ENCODE measurements at regions not wholly inside any gene's neighbourhood (a gene's known extent, or its start where the extent isn't known, plus 50 kb on each side); places are given as distances from the start of the nearest gene placed in this dataset.
"Not testable (repeated sequence)": the region's sequence is repeated elsewhere in the genome, so short reads cannot be mapped to it uniquely, and the experiment has no call there.

DNA sequence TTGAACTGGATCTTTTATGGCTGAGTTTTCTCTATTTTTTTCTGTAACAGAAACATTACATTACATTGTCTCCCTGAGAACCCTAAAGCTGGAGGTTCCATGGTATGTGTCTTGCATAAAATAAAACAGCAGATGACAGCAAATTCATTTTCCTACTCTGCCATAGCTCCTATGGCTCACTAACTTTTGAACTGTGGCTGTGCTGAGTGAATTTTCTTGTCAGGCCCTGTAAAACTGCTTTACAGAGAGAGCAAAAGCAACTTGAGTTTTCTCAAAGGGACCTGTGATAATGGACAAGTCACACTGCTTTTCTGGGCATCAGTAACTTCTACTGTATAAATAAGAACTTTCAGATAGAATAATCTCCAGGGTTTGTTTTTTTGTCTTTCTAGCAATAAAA, 129.9 kb upstream of the TSC22D2 start:
- H3K4me3 ChIP-seq (replicated peaks; ENCODE audit: low read depth, low read length) = no peak overlapping the region
- TF ChIP-seq, protein P1, sequence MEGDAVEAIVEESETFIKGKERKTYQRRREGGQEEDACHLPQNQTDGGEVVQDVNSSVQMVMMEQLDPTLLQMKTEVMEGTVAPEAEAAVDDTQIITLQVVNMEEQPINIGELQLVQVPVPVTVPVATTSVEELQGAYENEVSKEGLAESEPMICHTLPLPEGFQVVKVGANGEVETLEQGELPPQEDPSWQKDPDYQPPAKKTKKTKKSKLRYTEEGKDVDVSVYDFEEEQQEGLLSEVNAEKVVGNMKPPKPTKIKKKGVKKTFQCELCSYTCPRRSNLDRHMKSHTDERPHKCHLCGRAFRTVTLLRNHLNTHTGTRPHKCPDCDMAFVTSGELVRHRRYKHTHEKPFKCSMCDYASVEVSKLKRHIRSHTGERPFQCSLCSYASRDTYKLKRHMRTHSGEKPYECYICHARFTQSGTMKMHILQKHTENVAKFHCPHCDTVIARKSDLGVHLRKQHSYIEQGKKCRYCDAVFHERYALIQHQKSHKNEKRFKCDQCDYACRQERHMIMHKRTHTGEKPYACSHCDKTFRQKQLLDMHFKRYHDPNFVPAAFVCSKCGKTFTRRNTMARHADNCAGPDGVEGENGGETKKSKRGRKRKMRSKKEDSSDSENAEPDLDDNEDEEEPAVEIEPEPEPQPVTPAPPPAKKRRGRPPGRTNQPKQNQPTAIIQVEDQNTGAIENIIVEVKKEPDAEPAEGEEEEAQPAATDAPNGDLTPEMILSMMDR (IDR thresholded peaks at IDR 0.05; ENCODE audit: low read length, missing control alignments) = no peak
- DNase-seq (ENCODE audit: low read depth) = no peak

DNA sequence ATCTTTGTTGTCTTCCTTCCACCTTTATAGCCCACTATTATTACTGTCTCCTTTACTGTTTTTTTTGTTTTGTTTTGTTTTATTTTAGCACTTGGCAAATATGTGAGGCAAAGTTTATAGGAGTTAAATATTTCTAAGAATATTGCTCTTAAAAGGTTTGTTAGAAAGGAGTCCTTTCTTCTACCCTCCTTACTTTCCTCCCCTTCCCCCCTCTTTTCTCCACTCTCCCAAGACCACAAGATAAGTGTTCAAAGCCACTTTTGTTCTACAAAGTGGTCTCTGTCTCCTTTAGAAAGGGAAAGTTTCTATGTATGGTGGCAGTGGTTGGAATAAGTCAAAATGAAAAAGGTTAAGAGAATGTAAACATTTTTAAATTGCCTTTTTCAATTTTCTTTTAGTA, 130.7 kb upstream of the TSC22D2 start:
- H3K4me3 ChIP-seq (replicated peaks; ENCODE audit: low read depth, low read length) = no peak overlapping the region
- TF ChIP-seq, protein P1 (IDR thresholded peaks at IDR 0.05; ENCODE audit: low read length, missing control alignments) = no peak
- no peak for DNase-seq (ENCODE audit: low read depth)

GRCh38 chr3:150275941-150276340, 132.2 kb upstream of the TSC22D2 start:
- peak; percentile 31 for DNase-seq (ENCODE audit: low read depth)
- H3K4me3 ChIP-seq (replicated peaks; ENCODE audit: low read depth, low read length) = no peak overlapping the region
- TF ChIP-seq, protein P1 (IDR thresholded peaks at IDR 0.05; ENCODE audit: low read length, missing control alignments) = no peak

GRCh38 chr3:150274372-150274771, 133.7 kb upstream of the TSC22D2 start:
- no peak overlapping the region for H3K4me3 ChIP-seq (replicated peaks; ENCODE audit: low read depth, low read length)
- TF ChIP-seq, protein P1 (IDR thresholded peaks at IDR 0.05; ENCODE audit: low read length, missing control alignments) = no peak
- DNase-seq (ENCODE audit: low read depth) = no peak

GRCh38 chr3:150273396-150273795, 134.7 kb upstream of the TSC22D2 start:
- no peak overlapping the region for H3K4me3 ChIP-seq (replicated peaks; ENCODE audit: low read depth, low read length)
- DNase-seq (ENCODE audit: low read depth) = no peak
- TF ChIP-seq, protein P1 (IDR thresholded peaks at IDR 0.05; ENCODE audit: low read length, missing control alignments) = no peak

- DNase-seq (ENCODE audit: low read depth) = no peak
- TF ChIP-seq, protein P1 (IDR thresholded peaks at IDR 0.05; ENCODE audit: low read length, missing control alignments) = no peak
- no peak overlapping the region for H3K4me3 ChIP-seq (replicated peaks; ENCODE audit: low read depth, low read length)
Observed at GRCh38 chr3:150271591-150271960, 136.5 kb upstream of the TSC22D2 start.

- DNase-seq (ENCODE audit: low read depth) = no peak
- TF ChIP-seq, protein P1 (IDR thresholded peaks at IDR 0.05; ENCODE audit: low read length, missing control alignments) = no peak
- H3K4me3 ChIP-seq (replicated peaks; ENCODE audit: low read depth, low read length) = no peak overlapping the region
Observed at GRCh38 chr3:150270883-150271590, 137.1 kb upstream of the TSC22D2 start.

DNA sequence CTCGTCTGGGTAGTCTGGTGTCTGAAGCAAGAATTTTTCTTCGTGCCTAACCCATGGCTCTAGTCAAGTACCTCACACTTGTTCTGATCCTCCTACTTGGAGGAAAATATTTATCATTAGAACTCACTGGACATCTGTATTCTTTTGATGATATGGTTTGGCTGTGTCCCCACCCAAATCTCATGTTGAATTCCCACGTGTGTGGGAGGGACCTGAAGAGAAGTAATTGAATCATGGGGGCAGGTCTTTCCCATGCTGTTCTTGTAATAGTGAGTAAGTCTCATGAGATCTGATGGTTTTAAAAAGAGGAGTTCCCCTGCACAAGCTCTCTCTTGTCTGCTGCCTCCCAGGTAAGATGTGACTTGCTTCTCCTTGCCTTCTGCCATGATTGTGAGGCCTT, 137.7 kb upstream of the TSC22D2 start:
- H3K4me3 ChIP-seq (replicated peaks; ENCODE audit: low read depth, low read length); DNase-seq (ENCODE audit: low read depth): not testable (repeated sequence)

Measured in fibroblast of pulmonary artery (primary cell).